ENCODE measurements at regions not wholly inside any gene's neighbourhood (a gene's known extent, or its start where the extent isn't known, plus 50 kb on each side); places are given as distances from the start of the nearest gene placed in this dataset.

DNA sequence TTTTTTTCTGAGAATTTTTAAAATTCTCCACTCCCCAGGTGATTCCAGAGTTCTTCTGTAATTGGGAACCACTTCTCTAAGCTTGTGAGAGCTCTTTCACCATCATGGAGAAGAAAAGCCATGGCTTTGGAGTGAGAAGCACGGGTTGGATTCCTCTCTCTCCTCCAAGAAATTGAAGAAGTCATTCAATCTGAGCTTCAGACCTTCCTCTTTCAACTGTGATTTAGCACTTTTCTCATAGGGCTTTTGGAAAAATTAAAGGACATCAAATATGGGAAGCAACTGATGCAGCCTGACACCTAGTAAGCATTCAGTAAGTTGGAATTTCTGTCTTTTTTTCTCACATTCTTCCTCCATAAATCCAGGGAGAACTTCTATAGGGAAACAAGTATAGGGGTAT lies 580.4 kb upstream of the KLF4 start:
- no peaks in the 10 kb centered on the region for H3K9me3 ChIP-seq (ENCODE audit: low read length)
- intact Hi-C loops (cut with micrococcal nuclease; ENCODE audit: unreplicated experiment) = no loop called here
- BruUV-seq (replicated peaks) = no TSS peak
- no peak for TF ChIP-seq RCOR2 (CRISPR knock-in tag; IDR thresholded peaks at IDR 0.05)
- TF ChIP-seq, protein P1, sequence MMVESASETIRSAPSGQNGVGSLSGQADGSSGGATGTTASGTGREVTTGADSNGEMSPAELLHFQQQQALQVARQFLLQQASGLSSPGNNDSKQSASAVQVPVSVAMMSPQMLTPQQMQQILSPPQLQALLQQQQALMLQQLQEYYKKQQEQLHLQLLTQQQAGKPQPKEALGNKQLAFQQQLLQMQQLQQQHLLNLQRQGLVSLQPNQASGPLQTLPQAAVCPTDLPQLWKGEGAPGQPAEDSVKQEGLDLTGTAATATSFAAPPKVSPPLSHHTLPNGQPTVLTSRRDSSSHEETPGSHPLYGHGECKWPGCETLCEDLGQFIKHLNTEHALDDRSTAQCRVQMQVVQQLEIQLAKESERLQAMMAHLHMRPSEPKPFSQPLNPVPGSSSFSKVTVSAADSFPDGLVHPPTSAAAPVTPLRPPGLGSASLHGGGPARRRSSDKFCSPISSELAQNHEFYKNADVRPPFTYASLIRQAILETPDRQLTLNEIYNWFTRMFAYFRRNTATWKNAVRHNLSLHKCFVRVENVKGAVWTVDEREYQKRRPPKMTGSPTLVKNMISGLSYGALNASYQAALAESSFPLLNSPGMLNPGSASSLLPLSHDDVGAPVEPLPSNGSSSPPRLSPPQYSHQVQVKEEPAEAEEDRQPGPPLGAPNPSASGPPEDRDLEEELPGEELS (CRISPR knock-in tag; IDR thresholded peaks at IDR 0.05) = no peak
- TF ChIP-seq, protein P2, sequence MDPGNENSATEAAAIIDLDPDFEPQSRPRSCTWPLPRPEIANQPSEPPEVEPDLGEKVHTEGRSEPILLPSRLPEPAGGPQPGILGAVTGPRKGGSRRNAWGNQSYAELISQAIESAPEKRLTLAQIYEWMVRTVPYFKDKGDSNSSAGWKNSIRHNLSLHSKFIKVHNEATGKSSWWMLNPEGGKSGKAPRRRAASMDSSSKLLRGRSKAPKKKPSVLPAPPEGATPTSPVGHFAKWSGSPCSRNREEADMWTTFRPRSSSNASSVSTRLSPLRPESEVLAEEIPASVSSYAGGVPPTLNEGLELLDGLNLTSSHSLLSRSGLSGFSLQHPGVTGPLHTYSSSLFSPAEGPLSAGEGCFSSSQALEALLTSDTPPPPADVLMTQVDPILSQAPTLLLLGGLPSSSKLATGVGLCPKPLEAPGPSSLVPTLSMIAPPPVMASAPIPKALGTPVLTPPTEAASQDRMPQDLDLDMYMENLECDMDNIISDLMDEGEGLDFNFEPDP (CRISPR knock-in tag; conservative IDR thresholded peaks at IDR 0.05) = no peak
- TF ChIP-seq PHF5A (CRISPR knock-in tag; IDR thresholded peaks at IDR 0.05; ENCODE audit: low read depth, unreplicated experiment) = no peak
- TF ChIP-seq, protein P3, sequence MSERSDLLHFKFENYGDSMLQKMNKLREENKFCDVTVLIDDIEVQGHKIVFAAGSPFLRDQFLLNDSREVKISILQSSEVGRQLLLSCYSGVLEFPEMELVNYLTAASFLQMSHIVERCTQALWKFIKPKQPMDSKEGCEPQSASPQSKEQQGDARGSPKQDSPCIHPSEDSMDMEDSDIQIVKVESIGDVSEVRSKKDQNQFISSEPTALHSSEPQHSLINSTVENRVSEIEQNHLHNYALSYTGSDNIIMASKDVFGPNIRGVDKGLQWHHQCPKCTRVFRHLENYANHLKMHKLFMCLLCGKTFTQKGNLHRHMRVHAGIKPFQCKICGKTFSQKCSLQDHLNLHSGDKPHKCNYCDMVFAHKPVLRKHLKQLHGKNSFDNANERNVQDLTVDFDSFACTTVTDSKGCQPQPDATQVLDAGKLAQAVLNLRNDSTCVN (CRISPR knock-in tag; IDR thresholded peaks at IDR 0.05; ENCODE audit: borderline replicate concordance) = no peak
- no peak for TF ChIP-seq NRL (CRISPR knock-in tag; IDR thresholded peaks at IDR 0.05; ENCODE audit: borderline replicate concordance)
- TF ChIP-seq U2AF1 (optimal IDR thresholded peaks at IDR 0.05; ENCODE audit: low read depth, low read length) = no peak
- TF ChIP-seq, protein P4, sequence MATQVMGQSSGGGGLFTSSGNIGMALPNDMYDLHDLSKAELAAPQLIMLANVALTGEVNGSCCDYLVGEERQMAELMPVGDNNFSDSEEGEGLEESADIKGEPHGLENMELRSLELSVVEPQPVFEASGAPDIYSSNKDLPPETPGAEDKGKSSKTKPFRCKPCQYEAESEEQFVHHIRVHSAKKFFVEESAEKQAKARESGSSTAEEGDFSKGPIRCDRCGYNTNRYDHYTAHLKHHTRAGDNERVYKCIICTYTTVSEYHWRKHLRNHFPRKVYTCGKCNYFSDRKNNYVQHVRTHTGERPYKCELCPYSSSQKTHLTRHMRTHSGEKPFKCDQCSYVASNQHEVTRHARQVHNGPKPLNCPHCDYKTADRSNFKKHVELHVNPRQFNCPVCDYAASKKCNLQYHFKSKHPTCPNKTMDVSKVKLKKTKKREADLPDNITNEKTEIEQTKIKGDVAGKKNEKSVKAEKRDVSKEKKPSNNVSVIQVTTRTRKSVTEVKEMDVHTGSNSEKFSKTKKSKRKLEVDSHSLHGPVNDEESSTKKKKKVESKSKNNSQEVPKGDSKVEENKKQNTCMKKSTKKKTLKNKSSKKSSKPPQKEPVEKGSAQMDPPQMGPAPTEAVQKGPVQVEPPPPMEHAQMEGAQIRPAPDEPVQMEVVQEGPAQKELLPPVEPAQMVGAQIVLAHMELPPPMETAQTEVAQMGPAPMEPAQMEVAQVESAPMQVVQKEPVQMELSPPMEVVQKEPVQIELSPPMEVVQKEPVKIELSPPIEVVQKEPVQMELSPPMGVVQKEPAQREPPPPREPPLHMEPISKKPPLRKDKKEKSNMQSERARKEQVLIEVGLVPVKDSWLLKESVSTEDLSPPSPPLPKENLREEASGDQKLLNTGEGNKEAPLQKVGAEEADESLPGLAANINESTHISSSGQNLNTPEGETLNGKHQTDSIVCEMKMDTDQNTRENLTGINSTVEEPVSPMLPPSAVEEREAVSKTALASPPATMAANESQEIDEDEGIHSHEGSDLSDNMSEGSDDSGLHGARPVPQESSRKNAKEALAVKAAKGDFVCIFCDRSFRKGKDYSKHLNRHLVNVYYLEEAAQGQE (IDR thresholded peaks at IDR 0.05; ENCODE audit: borderline replicate concordance in 1 of 2, low read depth in 1 of 2, low read length in 2 of 2) = no peak
- no peak for TF ChIP-seq TCF7L2 (IDR thresholded peaks at IDR 0.05; ENCODE audit: low read depth, low read length)
- TF ChIP-seq RXRA (CRISPR knock-in tag; IDR thresholded peaks at IDR 0.05) = no peak
- no peak for TF ChIP-seq ZNF431 (CRISPR knock-in tag; IDR thresholded peaks at IDR 0.05; ENCODE audit: borderline replicate concordance, low read depth)
- TF ChIP-seq ZNF598 (CRISPR knock-in tag; IDR thresholded peaks at IDR 0.05; ENCODE audit: borderline replicate concordance) = no peak
- TF ChIP-seq AHR (CRISPR knock-in tag; IDR thresholded peaks at IDR 0.05) = no peak
- TF ChIP-seq, protein P5, sequence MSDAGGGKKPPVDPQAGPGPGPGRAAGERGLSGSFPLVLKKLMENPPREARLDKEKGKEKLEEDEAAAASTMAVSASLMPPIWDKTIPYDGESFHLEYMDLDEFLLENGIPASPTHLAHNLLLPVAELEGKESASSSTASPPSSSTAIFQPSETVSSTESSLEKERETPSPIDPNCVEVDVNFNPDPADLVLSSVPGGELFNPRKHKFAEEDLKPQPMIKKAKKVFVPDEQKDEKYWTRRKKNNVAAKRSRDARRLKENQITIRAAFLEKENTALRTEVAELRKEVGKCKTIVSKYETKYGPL (CRISPR knock-in tag; IDR thresholded peaks at IDR 0.05) = no peak
- no peak for TF ChIP-seq ZNF777 (CRISPR knock-in tag; IDR thresholded peaks at IDR 0.05)

More for the DNA sequence above, 580.4 kb upstream of the KLF4 start:
- Histone ChIP-seq H4K20me1 (ENCODE audit: insufficient read depth, low read length) (no peaks in the 10 kb centered on the region), H3K36me3 (replicated peaks in 1 of 2; ENCODE audit: control insufficient read depth in 1 of 2, insufficient read depth in 2 of 2, low read length in 2 of 2) (no peaks in the 10 kb centered on the region), H2AFZ (ENCODE audit: low read length) (no peak overlapping the region), H3K27ac (ENCODE audit: extremely low read length, insufficient read depth, low read length) (no peak overlapping the region), H3K4me1 (ENCODE audit: insufficient read depth, low read length) (no peaks in the 10 kb centered on the region), H3K27me3 (ENCODE audit: control insufficient read depth in 1 of 2, insufficient read depth in 2 of 2, low read length in 2 of 2) (no peaks in the 10 kb centered on the region), H3K4me3 (replicated peaks in 1 of 3; ENCODE audit: insufficient read depth in 1 of 3, low read depth in 2 of 3, low read length in 3 of 3) (no peak overlapping the region), H3K79me2 (ENCODE audit: insufficient read depth, low read length) (no peaks in the 10 kb centered on the region), H3K9ac (ENCODE audit: insufficient read depth, low read depth, low read length) (no peak overlapping the region), H3K4me2 (ENCODE audit: low read depth, low read length) (no peak overlapping the region)
- ChIA-PET CTCF (ENCODE audit: low intra/inter-chr PET ratio, low total read pairs) (no interaction called here), POLR2A (no interaction called here)
- in situ Hi-C loops (cut with HindIII; ENCODE audit: extremely low pct_ligation_motif_present, low pct_unique_long_range_greater_than_20kb) = no loop called here
- FAIRE-seq (no peak), ATAC-seq (no peak), DNase-seq (ENCODE audit: low spot score) (no peak)
- WGBS (ENCODE audit: low lambda C conversion rate) = 0% methylated on average over 1 of the region's 1 CpG

Data from HepG2 (cell line).